KMS-11 (cell line): ENCODE measurements at regions not wholly inside any gene's neighbourhood (a gene's known extent, or its start where the extent isn't known, plus 50 kb on each side); places are given as distances from the start of the nearest gene placed in this dataset.
"Not testable (repeated sequence)": the region's sequence is repeated elsewhere in the genome, so short reads cannot be mapped to it uniquely, and the experiment has no call there.

Experiments
- H2AFZ ChIP-seq: fragments of 200-600 bp; sonication (generic); 2 replicates; pipeline ENCODE4 v1.6.1; 2016; ENCODE audit warnings: antibody characterized with exemption, mixed run types, low read depth
- H3K27ac ChIP-seq: fragments of 200-600 bp; sonication (generic); 2 replicates; pipeline ENCODE4 v1.6.1; 2016; ENCODE audit warnings: mild to moderate bottlenecking, mixed run types
- H3K27me3 ChIP-seq: fragments of 200-600 bp; sonication (generic); 2 replicates; pipeline ENCODE4 v1.6.1; 2017; ENCODE audit warnings: mild to moderate bottlenecking, low read depth, mixed run types, moderate library complexity; ENCODE audit not compliant: insufficient read depth
- H3K36me3 ChIP-seq: fragments of 200-600 bp; sonication (generic); 2 replicates; pipeline ENCODE4 v1.6.1; 2017; ENCODE audit warnings: mild to moderate bottlenecking, mixed run types; ENCODE audit not compliant: insufficient read depth
- H3K4me1 ChIP-seq: fragments of 200-600 bp; sonication (generic); 2 replicates; pipeline ENCODE4 v1.6.1; 2016; ENCODE audit warnings: mild to moderate bottlenecking, low read depth, mixed run types; ENCODE audit not compliant: poor library complexity, severe bottlenecking
- H3K4me2 ChIP-seq: fragments of 200-600 bp; sonication (generic); 2 replicates; pipeline ENCODE4 v1.7.0; 2016; ENCODE audit warnings: mild to moderate bottlenecking, mixed run types
- H3K4me3 ChIP-seq: fragments of 200-600 bp; sonication (generic); IDR thresholded peaks from 2 replicates; pipeline ENCODE4 v1.6.1; 2017; ENCODE audit warnings: low read depth, low read length, mixed read lengths; ENCODE audit not compliant: insufficient read depth
- H3K79me2 ChIP-seq: fragments of 200-600 bp; sonication (generic); 2 replicates; pipeline ENCODE4 v1.6.1; 2016; ENCODE audit warnings: low read depth, mixed run types; ENCODE audit not compliant: insufficient read depth
- H3K9ac ChIP-seq: fragments of 200-600 bp; sonication (generic); 2 replicates; pipeline ENCODE4 v1.6.1; 2016; ENCODE audit warnings: mild to moderate bottlenecking, mixed run types
- H4K20me1 ChIP-seq: fragments of 200-600 bp; sonication (generic); 2 replicates; pipeline ENCODE4 v1.6.1; 2016; ENCODE audit warnings: mild to moderate bottlenecking, mixed run types; ENCODE audit not compliant: insufficient read depth
- CTCF ChIP-seq: fragments of 200-600 bp; sonication (generic); conservative IDR thresholded peaks from 2 replicates; pipeline ENCODE4 v1.6.1; 2017; ENCODE audit warnings: low read depth, mild to moderate bottlenecking, antibody characterized with exemption, low read length, moderate library complexity, mixed read lengths

- peaks cover 12% of the 10 kb centered on the region for H3K4me1 ChIP-seq
- not testable (repeated sequence) for H3K27me3 ChIP-seq, H3K36me3 ChIP-seq, H4K20me1 ChIP-seq, H3K4me3 ChIP-seq, H3K79me2 ChIP-seq
- H3K9ac ChIP-seq: peak overlapping the region; percentile 54; the same call in 1 of the 2 replicates
- peak overlapping the region; percentile 29 for H3K4me2 ChIP-seq
- peak overlapping the region; percentile 93 for H2AFZ ChIP-seq
- peak overlapping the region; percentile 52; the same call in 1 of the 2 replicates for H3K27ac ChIP-seq
Observed at GRCh38 chr1:78203410-78203982, 157.7 kb downstream of the GIPC2 start.

GRCh38 chr1:78210175-78210574 is 164.4 kb downstream of the GIPC2 start:
- Histone ChIP-seq H3K4me3 (no peak overlapping the region), H4K20me1 (no peaks in the 10 kb centered on the region), H3K4me1 (no peaks in the 10 kb centered on the region), H3K36me3 (no peaks in the 10 kb centered on the region), H3K4me2 (no peak overlapping the region), H2AFZ (no peak overlapping the region), H3K79me2 (no peaks in the 10 kb centered on the region), H3K27ac (no peak overlapping the region), H3K27me3 (no peaks in the 10 kb centered on the region), H3K9ac (no peak overlapping the region)
- no peak for TF ChIP-seq CTCF

GRCh38 chr1:78211483-78212092 is 165.8 kb downstream of the GIPC2 start:
- Histone ChIP-seq H3K4me2 (no peak overlapping the region), H3K27ac (no peak overlapping the region), H3K36me3 (no peaks in the 10 kb centered on the region), H3K4me1 (no peaks in the 10 kb centered on the region), H3K4me3 (no peak overlapping the region), H3K9ac (no peak overlapping the region), H3K27me3 (no peaks in the 10 kb centered on the region), H2AFZ (no peak overlapping the region), H4K20me1 (no peaks in the 10 kb centered on the region), H3K79me2 (no peaks in the 10 kb centered on the region)
- no peak for TF ChIP-seq CTCF

GRCh38 chr1:78214334-78214733 is 168.6 kb downstream of the GIPC2 start:
- Histone ChIP-seq H3K27me3 (no peaks in the 10 kb centered on the region), H3K79me2 (no peaks in the 10 kb centered on the region), H3K9ac (no peak overlapping the region), H3K36me3 (no peaks in the 10 kb centered on the region), H3K4me1 (no peaks in the 10 kb centered on the region), H2AFZ (no peak overlapping the region), H3K4me3 (no peak overlapping the region), H3K27ac (no peak overlapping the region), H4K20me1 (no peaks in the 10 kb centered on the region), H3K4me2 (no peak overlapping the region)
- TF ChIP-seq CTCF: no peak

- TF ChIP-seq CTCF: no peak
- H2AFZ ChIP-seq: no peak overlapping the region
- H4K20me1 ChIP-seq: no peaks in the 10 kb centered on the region
- no peaks in the 10 kb centered on the region for H3K4me1 ChIP-seq
- H3K4me3 ChIP-seq: no peak overlapping the region
- H3K36me3 ChIP-seq: no peaks in the 10 kb centered on the region
- H3K27ac ChIP-seq: no peak overlapping the region
- no peaks in the 10 kb centered on the region for H3K79me2 ChIP-seq
- H3K4me2 ChIP-seq: no peak overlapping the region
- no peak overlapping the region for H3K9ac ChIP-seq
- no peaks in the 10 kb centered on the region for H3K27me3 ChIP-seq
Observed at GRCh38 chr1:78222225-78222959, 176.6 kb downstream of the GIPC2 start.
